Caki2 (cell line): ENCODE measurements at regions not wholly inside any gene's neighbourhood (a gene's known extent, or its start where the extent isn't known, plus 50 kb on each side); places are given as distances from the start of the nearest gene placed in this dataset.

ENCODE experiments used
- DNase-seq: peaks from one replicate; pipeline ENCODE4 v3.0.0-alpha.2; 2015; ENCODE audit warnings: low read depth
- in situ Hi-C: cut with HindIII; loops from 2 replicates; pipeline ENCODE4 v1.10.0; 2016; ENCODE audit warnings: low sequenced_read_pairs, low pct_unique_long_range_greater_than_20kb, mixed read lengths

DNA sequence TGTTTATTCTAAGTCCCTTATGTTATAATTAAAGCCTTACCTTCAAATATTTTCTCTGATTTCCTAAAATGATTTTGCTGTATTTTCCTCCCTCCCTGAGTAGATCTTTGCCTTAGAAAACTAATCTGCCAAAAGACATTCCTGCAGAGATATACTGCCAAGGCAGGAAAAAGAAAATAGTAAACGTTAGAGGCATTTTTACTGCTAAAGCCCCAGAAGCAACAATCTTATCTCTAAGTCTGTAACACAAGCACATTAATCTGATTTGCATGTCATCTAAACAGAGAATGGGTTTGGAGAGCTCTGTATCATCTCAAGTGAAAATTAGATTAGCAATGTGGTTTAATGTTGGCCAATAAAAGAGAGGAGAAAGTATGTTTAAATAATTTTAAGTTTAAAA lies 847.7 kb downstream of the MAT2B start:
- in situ Hi-C loops, result no loop called here
- DNase-seq, result no peak

DNA sequence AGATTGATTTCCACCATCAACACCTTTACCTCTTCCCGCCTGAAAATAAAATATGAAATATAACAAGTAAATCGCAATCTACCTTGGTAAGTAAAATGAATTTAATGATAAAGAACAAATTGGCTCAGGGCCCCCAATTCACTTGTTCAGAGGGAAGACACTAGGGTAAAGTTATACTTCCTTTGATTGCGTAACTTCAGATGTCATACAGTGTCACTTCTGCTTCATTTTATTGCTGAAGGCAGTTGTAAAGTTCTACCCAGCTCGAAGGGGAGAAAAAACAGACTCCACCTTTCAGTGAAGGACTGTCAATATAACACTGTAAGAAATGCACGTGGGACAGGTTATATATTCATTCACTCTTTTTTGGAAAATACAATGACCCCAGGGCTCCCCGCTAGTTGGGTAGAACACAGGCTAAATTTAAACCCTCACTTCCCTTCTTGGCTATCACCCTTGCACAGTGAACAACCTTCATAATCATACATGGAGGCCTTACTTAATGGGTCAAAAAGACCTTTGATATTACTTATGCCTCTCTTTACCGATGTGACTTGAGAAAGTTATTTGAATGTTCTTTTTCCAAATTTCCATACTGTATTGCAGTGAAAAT lies 848.8 kb downstream of the MAT2B start:
- in situ Hi-C loops, result no loop called here
- no peak for DNase-seq

DNA sequence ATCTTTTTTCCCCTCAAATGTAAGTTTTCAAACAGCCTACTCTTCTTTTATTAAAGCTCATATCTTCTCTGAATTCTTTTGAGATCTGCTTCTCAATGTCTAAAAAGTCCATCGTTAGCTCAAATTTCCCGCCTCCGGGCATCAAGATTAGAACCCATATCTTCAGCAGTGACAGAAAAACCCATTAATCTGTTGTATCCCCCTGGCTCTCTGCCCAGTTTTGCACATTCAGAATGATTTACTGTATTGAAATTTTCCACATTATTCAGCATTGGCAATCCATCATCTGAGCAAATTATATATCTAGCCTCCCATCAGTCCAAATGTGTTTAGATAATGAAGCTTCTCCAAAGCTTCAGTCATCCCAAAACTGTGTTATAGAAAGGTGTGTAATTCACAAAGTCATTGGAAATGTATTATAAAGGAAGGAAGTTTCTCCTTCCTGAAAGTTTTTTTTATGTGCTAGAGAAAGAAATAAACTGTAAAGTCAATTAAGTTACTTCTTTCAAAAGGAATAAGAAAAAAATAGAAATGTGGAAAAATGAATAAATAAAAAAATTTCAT lies 849.9 kb downstream of the MAT2B start:
- in situ Hi-C loops, result no loop called here
- DNase-seq, result no peak

DNA sequence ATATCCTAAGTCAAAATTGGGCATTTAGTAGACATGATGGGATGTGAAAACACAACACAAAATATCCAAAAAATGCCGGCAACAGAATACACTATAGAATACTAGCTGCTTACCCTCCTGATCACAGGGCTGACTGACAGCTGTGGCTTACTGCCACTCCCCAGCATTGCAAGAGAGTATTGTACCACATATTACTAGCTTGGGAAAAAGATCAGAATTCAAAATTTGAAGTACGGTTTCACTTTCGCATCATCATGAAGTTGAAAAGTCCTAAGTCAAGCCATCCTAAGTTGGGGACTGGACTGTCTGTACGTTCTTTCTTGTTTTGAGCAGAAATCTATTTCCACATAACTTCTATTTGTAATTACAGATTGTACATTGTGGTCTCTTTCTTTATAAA lies 851.4 kb downstream of the MAT2B start:
- in situ Hi-C loops, result no loop called here
- no peak for DNase-seq

DNA sequence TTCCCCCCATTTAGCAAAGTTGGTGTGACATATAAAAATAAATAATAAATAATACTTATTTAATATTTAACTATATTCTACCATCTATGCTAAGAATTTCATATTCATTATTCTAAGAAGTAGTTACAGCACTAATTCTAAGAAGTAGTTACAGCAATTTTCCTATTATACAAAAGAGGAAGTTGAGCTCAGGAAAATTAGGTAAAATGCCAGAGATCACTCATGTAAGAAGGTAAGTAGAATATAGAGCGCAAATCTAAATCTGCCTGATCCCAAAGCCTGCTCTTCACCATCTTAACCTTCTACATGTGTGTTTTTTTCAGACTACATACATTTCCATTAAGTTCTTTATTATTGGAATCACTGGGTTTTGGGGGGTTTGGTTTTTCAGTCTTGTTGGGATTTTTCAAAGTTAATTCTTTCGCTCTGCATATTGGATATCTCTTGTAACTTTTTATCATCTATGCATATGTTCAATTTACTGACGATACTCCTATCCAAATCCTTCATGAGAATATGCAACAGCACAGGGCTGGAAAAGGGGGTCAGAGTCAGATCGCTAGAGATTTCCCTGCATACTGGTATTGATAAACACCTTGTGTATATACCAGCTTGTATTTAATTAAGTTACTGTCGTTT lies 852.1 kb downstream of the MAT2B start:
- DNase-seq, result no peak
- in situ Hi-C loops, result no loop called here

DNA sequence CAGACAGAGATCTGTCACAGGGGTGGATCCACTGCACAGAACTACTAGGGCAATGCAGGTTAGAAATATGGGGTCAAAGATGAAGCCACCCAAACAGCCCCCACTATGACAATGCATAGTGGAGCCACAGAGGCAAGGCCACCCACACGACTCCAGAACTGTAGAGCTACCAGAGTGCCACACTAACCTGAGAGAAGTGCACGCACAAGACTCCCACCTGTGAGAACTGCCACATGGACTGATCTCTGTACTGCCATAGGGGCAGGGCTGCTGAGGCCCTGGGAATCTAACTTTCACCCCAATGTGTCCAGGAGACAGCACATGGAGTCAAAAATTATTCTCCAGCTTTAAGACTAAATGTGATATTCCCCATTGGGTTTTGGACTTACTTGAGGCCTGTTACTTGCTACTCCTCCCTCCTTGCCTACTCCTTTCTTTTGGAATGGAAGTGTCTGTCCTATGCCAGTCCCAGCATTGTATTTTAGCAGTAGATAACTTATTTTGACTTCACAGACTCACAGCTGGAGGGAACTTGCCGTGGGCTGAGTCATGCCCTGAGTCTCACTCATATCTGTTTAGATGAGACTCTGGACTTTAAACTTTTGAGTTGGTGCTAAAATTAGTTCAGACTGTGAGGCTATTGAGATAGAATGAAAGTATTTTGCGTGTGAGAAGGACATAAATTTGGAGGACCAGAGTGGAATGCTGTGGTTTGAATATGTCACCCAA lies 853.3 kb downstream of the MAT2B start:
- in situ Hi-C loops, result no loop called here
- DNase-seq, result no peak

DNA sequence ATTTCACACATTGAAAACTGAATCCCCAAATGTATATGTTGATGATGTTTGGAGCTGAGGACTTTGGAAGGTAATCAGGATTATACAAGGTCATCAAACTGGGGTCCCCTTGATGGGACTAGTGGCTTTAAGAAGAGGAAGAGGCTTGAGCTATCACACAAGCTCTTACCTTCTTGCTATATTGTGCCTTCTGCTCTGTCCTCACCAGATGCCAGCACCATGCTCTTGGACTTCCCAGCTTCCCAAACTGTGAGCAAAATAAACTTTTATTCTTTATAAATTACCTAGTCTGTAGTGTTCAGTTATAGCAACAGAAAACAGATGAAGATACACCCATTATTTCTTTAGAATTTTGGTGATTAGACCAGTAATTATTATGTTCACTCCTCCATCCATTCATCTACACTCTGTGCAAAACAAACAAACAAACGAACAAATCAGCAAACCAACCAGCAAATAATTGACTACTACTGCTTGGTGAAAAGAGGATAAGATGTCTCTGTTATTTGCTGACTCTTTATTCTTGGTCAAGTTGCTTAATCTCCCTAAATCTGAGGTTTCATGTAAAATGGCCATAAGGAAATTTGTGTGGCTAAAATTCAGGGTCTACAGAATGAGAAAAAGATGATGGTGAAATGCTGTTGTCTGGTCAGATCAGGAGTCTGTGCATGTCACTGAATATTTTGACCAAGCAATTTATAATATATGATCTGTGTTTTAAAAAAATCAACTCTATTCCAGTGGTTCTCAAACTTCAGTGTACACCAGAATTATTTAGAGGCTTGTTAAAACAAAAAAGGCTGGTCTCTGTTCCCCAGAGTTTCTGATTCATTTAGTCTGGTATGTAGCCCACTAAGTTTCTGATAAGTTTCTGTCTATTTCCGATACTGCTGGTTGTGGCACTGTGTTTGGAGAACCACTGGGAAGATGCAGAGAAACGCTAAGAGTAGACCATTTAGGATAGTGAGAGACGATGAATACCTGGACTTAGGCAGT lies 854.1 kb downstream of the MAT2B start:
- in situ Hi-C loops, result no loop called here

DNA sequence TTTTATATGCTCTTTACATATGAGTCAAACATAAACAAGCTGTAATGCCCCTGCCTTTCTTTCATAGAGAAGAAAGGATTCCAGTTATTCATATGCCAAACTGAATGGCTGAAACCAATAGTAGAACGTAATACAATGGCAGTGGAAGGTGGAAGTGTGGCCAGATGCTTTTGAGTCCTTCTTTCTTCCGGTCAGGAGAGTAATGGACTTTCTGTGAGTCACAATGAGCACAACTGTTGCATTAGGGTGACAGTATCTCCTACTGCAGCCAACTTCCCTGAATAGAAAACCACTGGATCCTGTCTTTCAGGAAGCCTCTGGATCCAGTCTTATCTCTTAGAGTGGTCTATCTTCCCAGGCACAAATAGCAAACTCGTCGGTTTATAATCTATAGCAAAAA lies 855.2 kb downstream of the MAT2B start:
- no peak for DNase-seq
- in situ Hi-C loops, result no loop called here

More for the DNA sequence above, 854.1 kb downstream of the MAT2B start:
- no peak for DNase-seq

DNA sequence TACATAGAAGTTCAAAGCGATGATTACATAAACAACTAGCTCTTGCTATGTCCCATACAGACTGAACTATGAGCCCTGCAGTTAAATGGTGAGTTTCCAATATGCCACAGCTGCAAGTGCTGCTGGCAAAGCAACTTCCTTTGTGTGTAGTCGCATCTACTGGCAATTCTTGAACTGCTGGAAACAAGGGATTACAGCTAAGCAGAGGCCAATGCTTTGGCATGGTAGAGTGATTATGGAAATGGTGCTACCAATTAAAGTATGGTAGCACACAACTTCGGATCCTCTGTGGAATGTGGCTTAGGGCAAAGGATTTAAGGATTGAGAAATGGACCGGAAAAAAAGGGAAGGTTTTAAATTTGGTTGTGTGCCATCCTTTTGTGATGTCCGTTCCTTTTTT lies 856.6 kb downstream of the MAT2B start:
- DNase-seq, result no peak
- in situ Hi-C loops, result no loop called here

DNA sequence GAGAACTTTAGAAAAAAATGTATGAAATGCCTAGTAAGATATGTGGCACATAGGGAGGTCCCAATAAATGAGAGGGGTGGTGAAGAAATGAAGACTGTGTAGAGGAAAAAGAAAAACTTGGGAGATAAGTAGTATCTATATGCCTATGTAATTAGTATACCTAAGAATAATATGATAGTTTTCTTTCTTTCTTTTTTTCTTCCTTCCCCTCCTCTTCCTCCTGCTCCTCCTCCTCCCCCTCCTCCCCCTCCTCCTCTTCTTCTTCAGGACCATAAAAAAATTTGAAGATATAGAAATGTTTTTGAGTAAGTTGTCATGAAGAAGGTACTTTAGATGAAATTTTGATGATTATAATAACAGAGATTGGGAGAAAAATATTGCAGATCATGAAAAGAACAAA lies 857.4 kb downstream of the MAT2B start:
- in situ Hi-C loops, result no loop called here
- DNase-seq, result no peak

DNA sequence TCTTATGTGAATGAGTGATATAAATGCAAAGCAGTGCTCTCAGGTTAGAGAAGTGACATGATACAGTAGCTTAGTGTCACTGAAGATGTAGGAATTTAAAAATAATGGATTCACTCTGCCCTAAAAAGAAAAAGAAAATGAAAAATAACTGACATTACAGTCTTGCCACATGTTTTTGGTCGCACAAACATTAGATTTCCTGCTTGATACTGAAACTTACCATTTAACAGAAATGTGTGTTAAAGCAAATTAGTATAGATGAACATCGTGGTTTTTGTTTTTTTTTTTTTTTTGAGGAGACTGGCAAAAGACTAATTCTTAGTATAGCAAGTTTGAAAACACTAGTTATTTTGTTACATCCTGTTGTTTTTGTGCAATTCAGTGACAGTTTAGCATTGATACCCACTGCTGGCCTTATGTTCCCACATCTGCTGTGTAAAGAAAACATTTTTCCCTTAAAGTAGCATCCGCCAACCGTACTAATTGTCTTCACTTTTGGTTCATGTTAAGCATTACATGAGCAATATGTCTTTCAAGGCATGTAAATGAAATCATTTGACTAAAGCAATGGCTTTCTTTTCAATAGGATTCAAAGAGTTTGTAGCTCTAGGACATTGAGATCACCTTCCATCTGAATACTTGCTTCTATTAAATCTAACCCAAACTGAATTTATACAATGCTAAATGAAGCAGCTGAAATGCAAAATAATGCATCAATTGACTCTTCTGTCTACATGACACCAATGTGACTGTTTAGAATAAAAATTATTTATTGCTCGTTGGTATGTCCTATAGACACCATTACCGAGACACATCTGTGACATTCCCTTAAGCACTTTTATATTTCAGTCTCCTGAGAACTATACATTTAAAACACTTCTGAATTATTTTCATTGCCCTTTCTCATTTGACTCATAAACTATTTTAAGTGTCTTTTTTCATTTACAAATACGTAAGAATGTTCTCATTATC lies 859.1 kb downstream of the MAT2B start:
- no peak for DNase-seq
- in situ Hi-C loops, result no loop called here

DNA sequence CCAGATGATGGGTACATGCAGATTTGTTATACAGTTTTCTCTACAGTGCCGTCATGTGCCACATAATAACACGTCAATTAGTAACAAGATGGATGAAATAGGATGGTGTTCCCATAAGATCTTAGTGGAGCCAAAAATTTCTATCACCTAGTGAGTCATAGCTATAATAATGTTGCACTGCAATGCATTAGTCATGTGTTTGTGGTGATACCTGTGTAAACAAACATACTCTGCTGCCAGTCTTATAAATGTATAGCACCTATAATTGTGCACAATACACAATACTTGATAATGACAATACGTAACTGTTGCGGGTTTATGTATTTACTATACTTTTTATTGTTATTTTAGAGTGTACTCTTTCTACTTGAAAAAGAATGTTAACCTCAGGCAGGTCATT lies 865.4 kb downstream of the MAT2B start:
- in situ Hi-C loops, result no loop called here
- no peak for DNase-seq

DNA sequence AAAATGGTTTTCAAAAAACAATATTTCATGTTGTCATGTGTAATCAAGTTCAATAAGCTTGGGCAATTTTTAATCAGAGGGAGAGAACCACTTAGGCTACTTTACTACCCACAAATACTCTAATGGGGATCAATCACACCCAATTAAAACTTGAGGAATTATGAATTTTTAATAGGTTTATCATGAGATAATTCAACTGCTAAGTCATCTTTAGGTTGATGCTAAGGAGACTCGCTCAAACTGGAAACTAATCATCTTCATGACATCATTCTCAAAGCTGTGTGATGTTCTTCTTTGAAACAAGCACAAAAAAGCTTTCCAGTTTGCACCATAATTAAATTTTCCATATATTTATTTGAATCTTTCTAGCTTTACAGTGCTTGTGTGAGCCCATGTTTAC lies 867.5 kb downstream of the MAT2B start:
- in situ Hi-C loops, result no loop called here
- no peak for DNase-seq

DNA sequence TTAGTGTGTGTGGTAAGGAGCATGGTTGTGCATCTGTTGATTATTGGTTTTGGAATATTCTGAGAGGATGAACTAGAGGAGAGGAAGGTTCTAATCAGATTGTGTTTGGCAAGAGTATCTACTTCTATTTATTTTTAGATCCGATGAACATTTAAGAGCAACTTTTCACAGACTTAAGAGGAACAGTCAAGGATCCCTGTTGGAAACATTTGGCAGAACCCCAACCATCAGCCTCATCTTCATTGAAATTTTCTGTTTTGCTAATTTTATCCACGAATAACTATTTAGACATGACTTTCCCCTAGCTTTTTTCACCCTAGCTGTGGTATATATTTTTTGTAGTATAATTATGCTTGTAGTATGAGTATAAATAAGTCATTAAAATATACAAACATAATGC lies 868.5 kb downstream of the MAT2B start:
- in situ Hi-C loops, result no loop called here
- no peak for DNase-seq

DNA sequence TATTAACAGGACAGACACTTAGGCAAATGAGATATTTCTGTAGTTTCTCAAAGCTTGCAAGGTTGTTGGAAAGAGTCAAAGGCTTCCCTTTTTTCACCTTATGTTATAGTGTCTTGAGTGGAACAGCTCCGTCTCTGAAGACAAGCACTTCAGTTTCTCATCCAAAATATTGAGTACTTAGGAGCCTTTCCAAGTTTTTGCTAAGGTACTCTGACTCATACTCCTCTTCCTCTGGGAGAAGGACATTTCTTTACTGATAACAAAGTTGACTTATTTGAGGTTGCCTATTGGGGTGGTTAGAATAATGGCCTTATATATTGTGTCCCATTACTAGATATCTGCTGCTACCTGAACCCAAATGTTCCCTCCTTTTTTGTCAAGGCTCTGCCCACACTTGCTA lies 869.6 kb downstream of the MAT2B start:
- DNase-seq, result no peak
- in situ Hi-C loops, result no loop called here

DNA sequence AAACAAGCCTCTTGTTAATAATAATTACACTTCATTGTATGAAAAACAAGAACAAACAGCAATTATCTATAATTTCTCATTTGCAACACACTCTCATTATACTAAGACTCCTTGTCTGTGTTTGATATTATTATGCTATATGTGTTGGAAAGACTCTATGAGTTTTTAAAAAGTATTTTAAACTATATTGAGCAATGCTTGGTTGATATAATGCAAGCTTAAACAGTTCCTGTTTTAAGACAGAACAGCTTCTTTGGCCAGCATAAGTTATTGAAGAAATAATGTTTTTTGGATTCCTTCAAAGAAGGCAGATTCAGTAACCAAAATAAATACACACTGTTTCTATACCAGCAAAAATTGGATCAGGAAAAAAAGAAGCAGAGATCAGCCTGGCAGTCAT lies 871.4 kb downstream of the MAT2B start:
- in situ Hi-C loops, result no loop called here
- DNase-seq, result no peak

DNA sequence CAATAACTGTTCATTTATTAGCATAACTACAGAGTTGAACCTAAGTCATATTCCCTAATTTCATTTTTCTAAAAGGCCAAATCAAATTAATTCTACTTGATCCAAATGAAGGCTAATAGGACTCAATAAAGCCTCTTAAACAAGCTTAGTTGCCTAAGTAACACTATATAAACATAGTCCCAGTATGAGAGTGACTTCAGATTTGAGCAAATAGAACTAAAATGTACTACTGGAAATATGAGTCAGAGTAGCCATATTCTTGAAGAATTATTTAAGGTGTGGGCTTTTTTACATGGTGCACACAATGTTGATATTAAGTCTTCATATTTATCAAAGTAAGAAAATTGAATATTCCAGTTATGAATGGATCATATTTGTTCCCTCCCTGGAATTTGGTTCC lies 872.3 kb downstream of the MAT2B start:
- in situ Hi-C loops, result no loop called here
- no peak for DNase-seq
